Stimulated activated effector memory CD8-positive, alpha-beta T cell treated with anti-CD3 and anti-CD28 coated beads, Interleukin-12 subunit alpha, Interleukin-12 subunit beta, amount 100 ng/mL, for 72 hours (primary cell): ENCODE measurements at regions not wholly inside any gene's neighbourhood (a gene's known extent, or its start where the extent isn't known, plus 50 kb on each side); places are given as distances from the start of the nearest gene placed in this dataset.

Source experiments
- ATAC-seq: fragments of 150-1000 bp; cut with Tn5 transposase; 2 replicates; pipeline ENCODE4 v1.10.0; 2021
- DNase-seq, 2 donors: peaks; one replicate each; pipeline ENCODE4 v3.0.0; 2021 to 2022; ENCODE audit warnings: low spot score in 2 of 2
- H3K27ac Mint-ChIP-seq: one replicate; pipeline ENCODE4 v1.8.0; 2022; ENCODE audit warnings: mild to moderate bottlenecking, mixed read lengths
- H3K36me3 Mint-ChIP-seq: one replicate; pipeline ENCODE4 v1.8.0; 2022; ENCODE audit warnings: mild to moderate bottlenecking, mixed read lengths
- H3K4me1 Mint-ChIP-seq: one replicate; pipeline ENCODE4 v1.8.0; 2022; ENCODE audit warnings: mixed read lengths
- H3K4me3 Mint-ChIP-seq: one replicate; pipeline ENCODE4 v1.8.0; 2022; ENCODE audit warnings: mild to moderate bottlenecking, mixed read lengths
- H3K9me3 Mint-ChIP-seq: one replicate; pipeline ENCODE4 v1.8.0; 2022; ENCODE audit warnings: mixed read lengths

DNA sequence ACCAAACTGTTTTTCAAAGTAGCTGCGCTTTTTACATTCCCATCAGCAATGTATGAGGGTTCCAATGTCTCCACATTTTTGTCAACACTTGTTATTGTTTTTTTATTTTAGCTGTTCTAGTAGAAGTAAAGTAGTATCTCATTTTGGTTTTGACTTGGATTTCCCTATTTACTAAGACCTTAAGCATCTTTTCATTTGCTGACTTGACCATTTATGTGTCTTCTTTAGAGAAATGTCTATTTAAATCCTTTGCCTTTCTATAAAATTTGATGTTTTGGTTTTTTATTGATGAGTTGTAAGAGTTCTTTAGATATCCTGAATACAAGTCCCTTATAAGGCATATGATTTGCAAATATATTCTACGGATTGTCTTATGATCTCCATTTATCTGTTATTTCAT, 110.6 kb downstream of the CD164 start:
- no peak overlapping the region for H3K27ac Mint-ChIP-seq
- no peak for DNase-seq

DNA sequence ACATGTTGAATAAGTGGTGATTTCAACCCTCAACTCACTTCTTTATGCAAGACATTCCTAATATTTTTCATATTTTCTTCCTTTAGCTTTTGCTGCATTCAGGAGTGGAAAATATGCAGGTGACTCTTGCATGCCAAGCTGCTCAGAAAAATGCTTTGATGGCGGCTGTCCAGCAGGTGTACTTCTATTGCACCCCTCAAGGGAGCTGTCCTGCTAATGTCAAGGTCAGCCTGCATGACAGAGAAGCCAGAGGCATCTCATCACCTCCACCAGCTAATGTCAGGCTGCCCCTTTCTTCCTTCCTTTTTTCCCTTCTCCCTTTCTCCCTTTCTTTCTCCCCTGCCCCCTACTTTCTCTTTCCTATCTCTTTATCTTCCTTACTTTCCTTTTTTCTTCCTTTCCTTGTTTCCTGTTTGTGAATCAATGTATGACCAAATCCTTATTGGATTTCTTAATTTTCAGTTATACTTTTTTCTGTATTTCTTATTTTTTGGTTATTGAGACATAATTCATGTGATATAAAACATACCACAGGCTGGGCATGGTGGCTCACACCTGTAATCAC, 112.2 kb downstream of the CD164 start:
- peak overlapping the region; percentile 2 for H3K27ac Mint-ChIP-seq
- no peaks in the 10 kb centered on the region for H3K4me1 Mint-ChIP-seq
- H3K9me3 Mint-ChIP-seq, result peaks cover 4% of the 10 kb centered on the region
- no peak overlapping the region for H3K4me3 Mint-ChIP-seq
- ATAC-seq (no peak), DNase-seq (no peak)
- no peaks in the 10 kb centered on the region for H3K36me3 Mint-ChIP-seq

More for the DNA sequence above, 110.6 kb downstream of the CD164 start:
- no peaks in the 10 kb centered on the region for H3K36me3 Mint-ChIP-seq
- no peak for ATAC-seq
- H3K4me3 Mint-ChIP-seq, result no peak overlapping the region
- peaks cover 4% of the 10 kb centered on the region for H3K9me3 Mint-ChIP-seq
- H3K4me1 Mint-ChIP-seq, result no peaks in the 10 kb centered on the region

DNA sequence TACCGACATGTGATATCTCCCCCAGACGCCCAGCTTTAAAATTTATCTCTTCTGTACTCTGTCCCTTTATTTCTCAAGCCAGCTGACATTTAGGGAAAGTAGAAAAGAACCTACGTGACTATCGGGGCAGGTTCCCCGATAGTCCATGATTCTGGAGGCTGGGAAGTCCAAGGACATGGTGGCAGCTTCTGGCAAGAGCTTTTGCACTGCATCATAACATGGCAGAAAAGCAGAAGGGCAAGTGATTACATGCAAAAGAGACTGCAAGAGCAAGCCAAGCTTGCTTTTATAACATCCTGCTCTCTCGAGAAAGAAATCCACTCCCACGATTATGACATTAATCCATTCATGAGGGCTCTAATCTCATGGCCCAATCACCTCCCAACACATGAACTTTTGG, 113.2 kb downstream of the CD164 start:
- H3K4me1 Mint-ChIP-seq, result no peaks in the 10 kb centered on the region
- H3K9me3 Mint-ChIP-seq, result peaks cover 4% of the 10 kb centered on the region
- no peak for ATAC-seq
- no peak for DNase-seq
- no peaks in the 10 kb centered on the region for H3K36me3 Mint-ChIP-seq
- no peak overlapping the region for H3K4me3 Mint-ChIP-seq
- H3K27ac Mint-ChIP-seq, result no peak overlapping the region

DNA sequence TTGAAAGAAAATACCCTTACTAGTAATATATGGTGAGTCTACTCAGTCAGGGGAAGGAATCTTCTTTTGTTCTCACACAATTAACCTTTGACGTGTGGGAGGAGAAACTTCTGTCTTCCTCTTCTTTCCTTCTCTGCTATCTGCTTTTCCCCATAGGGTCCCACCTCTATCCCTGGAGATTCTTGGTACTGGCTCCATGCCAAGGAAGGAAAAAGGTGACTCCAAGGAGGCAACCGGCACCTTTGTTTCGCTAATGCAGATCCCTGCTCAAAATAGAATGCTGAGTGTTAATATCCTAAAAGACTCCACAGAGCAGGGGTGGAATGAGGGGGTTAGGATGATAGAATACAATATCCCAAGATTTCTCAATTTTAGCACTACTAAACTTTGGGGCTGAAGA, 116.7 kb downstream of the CD164 start:
- DNase-seq (no peak), ATAC-seq (no peak)
- H3K4me1 Mint-ChIP-seq, result no peaks in the 10 kb centered on the region
- no peak overlapping the region for H3K27ac Mint-ChIP-seq
- H3K9me3 Mint-ChIP-seq, result peaks cover 4% of the 10 kb centered on the region
- no peak overlapping the region for H3K4me3 Mint-ChIP-seq
- no peaks in the 10 kb centered on the region for H3K36me3 Mint-ChIP-seq

DNA sequence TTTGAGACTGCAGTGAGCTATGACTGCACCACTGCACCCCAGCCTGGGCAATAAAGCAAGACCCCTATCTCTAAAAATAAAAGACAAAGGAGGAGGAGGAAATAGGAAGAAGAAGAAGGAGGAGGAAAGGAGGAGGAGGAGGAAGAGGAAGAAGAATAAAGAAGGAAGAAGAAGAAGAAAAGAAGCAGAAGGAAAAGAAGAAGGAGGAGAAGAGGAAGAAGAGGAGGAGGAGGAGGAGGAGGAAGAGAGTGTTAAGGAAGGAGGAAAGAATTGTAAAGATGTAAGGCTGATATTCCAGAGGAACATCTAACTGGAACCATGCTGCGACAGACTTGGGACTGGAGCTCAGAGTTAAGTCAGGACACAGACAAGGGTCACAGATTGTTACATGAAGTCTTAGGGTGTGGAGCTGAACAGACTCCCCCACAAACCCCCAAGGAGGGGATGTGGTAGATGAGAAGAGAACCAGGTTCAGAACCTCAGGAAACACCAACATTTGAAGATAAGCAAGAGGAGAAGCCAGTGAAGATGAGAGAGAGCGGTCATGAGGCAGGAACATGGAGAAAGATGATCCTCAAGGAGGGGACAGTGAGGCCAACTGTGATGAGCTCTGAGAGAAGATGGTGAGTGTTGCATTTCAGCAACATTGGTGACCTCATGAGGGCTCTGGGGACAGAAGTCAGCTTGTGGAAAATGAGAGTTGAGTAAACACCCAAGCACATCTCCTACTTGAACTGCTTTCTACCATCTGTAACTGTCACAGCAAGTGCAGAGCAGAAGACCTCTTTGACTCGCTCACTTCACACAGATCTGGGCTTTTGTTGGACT, 118.2 kb downstream of the CD164 start:
- Mint-ChIP-seq H3K4me3 (no peak overlapping the region), H3K27ac (no peak overlapping the region), H3K4me1 (no peaks in the 10 kb centered on the region), H3K9me3 (peaks cover 4% of the 10 kb centered on the region), H3K36me3 (no peaks in the 10 kb centered on the region)
- ATAC-seq, result no peak
- no peak for DNase-seq

DNA sequence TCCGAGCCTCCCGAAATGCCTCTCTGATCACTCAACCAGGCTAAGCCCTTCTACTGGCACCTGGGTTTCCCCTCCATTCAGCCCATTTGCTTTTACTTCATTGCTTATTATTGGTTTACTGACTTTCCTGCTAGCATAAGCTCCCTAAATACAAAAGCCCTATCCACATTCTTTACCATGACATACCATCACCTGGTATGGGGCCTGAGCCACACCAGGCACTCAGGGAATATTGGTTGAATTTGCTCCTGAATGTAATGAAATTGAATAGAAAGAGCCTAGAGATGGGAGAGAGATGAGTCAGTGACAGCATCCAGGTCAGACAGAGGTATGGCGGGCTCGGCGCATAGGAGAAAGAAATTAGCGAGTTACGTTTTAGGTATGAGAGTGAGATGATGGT, 120.0 kb downstream of the CD164 start:
- H3K4me1 Mint-ChIP-seq, result no peaks in the 10 kb centered on the region
- H3K9me3 Mint-ChIP-seq, result no peaks in the 10 kb centered on the region
- no peaks in the 10 kb centered on the region for H3K36me3 Mint-ChIP-seq
- no peak overlapping the region for H3K27ac Mint-ChIP-seq
- no peak overlapping the region for H3K4me3 Mint-ChIP-seq
- DNase-seq (no peak), ATAC-seq (no peak)

DNA sequence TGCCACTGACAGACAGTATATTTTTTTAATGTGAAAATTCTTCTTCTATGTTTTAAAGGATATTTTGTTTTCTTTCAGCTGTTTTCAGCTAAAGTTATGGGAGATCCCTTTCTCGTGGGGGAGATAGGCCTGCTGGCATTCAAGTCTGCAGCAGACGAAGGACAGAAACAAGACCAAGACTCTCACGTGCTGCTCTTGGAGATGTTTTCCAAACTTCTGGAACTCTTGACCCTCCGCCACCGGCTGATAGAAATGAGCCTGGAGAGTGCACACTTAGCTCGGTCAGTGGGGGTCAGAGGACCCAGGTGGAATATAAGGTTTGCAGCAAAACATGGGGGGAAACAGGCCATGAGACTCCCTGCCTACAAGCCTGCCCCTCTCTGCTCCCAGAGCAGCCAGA, 120.5 kb downstream of the CD164 start:
- no peaks in the 10 kb centered on the region for H3K9me3 Mint-ChIP-seq
- H3K4me1 Mint-ChIP-seq, result no peaks in the 10 kb centered on the region
- DNase-seq, result no peak
- ATAC-seq, result no peak
- H3K36me3 Mint-ChIP-seq, result no peaks in the 10 kb centered on the region
- H3K27ac Mint-ChIP-seq, result no peak overlapping the region
- no peak overlapping the region for H3K4me3 Mint-ChIP-seq

DNA sequence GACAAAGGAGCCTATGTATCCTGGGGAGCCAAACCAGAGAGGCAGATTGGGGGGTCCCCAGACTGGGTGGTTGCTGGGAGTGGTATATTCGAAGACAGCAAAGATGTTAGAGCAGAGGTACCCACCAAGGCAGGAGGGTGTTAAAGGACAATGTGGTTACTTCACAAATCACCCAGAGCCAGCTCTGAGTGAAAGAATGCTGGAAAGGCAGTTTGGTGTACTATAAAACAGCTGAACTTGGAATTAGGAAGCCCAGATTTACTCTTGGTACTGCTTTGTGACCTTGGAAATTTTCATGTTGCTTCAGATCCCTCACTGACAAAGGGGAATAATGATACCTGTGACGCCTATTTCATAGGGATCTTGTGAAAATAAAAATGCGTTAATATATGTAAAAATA, 121.6 kb downstream of the CD164 start:
- H3K27ac Mint-ChIP-seq, result no peak overlapping the region
- H3K4me1 Mint-ChIP-seq, result no peaks in the 10 kb centered on the region

DNA sequence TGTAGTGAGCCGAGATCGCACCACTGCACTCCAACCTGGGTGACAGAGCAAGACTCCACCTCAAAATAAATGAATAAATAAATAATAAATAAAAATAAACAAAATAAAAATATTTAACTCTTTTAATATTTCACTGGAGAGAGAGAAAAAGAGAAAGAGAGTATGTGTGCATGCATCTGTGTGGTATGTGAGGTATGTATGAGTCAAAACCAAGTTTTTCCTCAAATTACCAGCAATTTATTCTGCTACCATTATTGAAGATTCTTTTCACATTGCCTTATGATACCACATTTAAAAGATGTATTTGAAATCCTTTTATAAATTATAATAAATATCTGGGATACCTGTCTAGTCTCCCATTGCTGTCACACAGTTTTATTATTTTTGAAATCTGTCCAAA, 122.1 kb downstream of the CD164 start:
- no peak overlapping the region for H3K27ac Mint-ChIP-seq
- H3K9me3 Mint-ChIP-seq, result no peaks in the 10 kb centered on the region
- no peaks in the 10 kb centered on the region for H3K36me3 Mint-ChIP-seq
- no peaks in the 10 kb centered on the region for H3K4me1 Mint-ChIP-seq
- no peak overlapping the region for H3K4me3 Mint-ChIP-seq
- ATAC-seq (no peak), DNase-seq (no peak)

More for the DNA sequence above, 121.6 kb downstream of the CD164 start:
- H3K36me3 Mint-ChIP-seq, result no peaks in the 10 kb centered on the region
- DNase-seq (no peak), ATAC-seq (no peak)
- no peaks in the 10 kb centered on the region for H3K9me3 Mint-ChIP-seq
- no peak overlapping the region for H3K4me3 Mint-ChIP-seq

DNA sequence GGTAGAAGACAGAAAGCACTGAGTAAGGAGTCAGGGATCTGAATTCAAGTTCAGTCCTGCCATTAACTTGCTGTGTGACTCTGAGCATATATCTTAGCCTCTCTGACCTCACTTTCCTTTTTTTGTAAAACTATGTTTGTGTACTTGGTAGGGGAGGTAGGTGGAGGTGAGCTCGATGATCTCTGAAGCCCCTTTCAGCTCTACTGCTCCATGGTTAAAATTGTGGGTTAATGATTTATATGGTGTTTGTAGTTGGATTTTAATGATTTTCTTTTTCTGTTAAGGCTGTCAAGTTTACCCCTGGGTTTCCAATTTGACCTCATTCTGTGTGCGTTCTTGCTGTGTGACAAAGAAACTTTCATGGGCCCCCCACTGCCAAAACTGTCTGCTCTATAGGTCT, 124.1 kb downstream of the CD164 start:
- Mint-ChIP-seq H3K27ac (no peak overlapping the region), H3K4me3 (no peak overlapping the region), H3K9me3 (no peaks in the 10 kb centered on the region), H3K4me1 (no peaks in the 10 kb centered on the region), H3K36me3 (no peaks in the 10 kb centered on the region)
- DNase-seq (no peak), ATAC-seq (no peak)

DNA sequence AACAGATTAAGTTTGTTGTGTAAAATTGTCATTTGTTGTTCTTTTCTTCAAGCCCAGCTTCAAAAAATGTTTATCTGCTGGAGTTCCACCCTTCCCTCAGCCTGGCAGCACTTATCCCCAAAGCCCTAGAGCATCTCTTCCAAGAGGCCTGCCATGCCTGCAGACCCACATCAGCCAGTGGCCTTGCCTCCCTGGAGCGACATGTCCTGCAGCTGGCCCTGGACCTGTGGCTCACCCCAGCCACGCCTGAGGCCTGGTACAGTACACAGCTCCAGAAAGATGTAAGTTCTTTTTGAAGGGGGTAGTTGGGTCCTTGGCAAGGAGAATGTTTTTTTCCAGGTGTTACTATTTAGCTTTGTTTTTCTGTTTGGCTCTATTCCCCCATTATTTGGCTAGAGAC, 124.8 kb downstream of the CD164 start:
- no peaks in the 10 kb centered on the region for H3K4me1 Mint-ChIP-seq
- H3K36me3 Mint-ChIP-seq, result no peaks in the 10 kb centered on the region
- no peak for DNase-seq
- no peak for ATAC-seq
- no peak overlapping the region for H3K27ac Mint-ChIP-seq
- H3K9me3 Mint-ChIP-seq, result no peaks in the 10 kb centered on the region
- H3K4me3 Mint-ChIP-seq, result no peak overlapping the region

DNA sequence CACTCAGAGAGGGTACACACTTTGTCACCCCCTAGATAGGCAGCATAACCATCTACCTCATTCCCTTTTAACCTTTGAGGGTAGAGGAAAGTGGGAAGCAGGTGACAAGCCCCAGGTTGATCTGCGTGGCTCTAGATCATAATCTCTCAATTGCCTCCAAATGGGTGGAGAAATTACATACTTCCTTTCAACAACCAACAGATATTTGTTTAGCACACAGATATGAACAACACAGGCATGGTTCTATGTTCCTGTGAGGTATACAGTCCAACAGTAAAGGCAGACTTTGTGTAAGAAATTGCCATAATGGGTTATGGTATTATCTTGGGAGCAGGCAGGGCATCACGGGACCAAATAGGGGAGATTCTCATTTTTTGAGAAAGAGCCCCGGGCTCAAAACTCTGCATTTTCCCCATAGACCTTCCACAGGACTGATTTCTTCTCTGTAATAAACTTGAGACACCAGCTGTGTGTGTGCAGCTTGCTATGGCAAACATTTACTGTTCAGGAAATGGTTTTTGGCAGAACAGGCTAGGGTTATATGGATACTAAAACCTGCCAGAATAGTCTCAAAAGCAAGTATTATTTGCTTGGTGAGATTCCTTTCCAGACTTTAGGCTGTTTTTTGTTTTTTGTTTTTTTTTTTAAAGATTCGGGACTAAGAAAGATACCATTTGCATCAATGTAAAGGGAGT, 126.2 kb downstream of the CD164 start:
- ATAC-seq (no peak), DNase-seq (no peak)
- H3K9me3 Mint-ChIP-seq, result no peaks in the 10 kb centered on the region
- H3K4me1 Mint-ChIP-seq, result no peaks in the 10 kb centered on the region
- no peak overlapping the region for H3K27ac Mint-ChIP-seq
- H3K36me3 Mint-ChIP-seq, result no peaks in the 10 kb centered on the region
- H3K4me3 Mint-ChIP-seq, result no peak overlapping the region

DNA sequence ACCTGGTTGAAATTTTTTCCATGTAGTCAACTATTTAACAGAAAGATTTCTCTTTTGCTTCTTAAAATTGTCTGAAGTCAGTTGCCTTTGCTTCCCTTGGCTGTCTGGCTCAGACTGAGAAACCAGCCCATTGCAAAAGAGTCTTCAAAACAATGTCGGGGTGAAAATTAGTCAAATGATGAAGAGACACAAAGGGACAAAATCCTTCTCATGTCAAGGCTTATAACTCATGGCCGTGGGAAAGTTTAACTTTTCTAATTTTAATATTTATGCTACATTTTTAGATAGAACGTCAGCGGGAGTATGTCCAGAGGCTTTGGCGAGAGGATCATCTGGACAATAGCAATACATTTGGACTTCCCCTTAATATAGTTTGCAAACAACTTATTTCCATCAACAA, 127.2 kb downstream of the CD164 start:
- no peak overlapping the region for H3K27ac Mint-ChIP-seq
- H3K4me1 Mint-ChIP-seq, result no peaks in the 10 kb centered on the region
- DNase-seq (no peak), ATAC-seq (no peak)
- H3K4me3 Mint-ChIP-seq, result no peak overlapping the region
- H3K9me3 Mint-ChIP-seq, result no peaks in the 10 kb centered on the region
- no peaks in the 10 kb centered on the region for H3K36me3 Mint-ChIP-seq

DNA sequence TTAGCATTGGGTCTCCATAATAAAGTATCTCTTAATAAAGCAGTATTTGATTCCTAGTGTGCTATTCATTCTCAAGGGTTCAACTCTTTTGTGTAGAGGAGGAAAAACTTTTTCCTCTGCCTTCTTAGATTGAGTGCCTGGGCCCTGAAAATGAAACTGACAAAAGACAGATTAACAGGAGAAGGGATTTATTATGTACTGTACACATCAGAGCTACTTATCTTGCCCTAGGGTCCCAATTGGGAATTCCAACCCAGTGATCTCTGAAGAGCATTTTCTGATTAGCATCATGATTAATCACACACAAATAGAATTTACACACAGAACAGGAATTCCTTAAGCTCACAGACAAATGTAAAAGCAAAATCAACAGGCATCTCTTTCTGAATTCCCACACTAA, 128.9 kb downstream of the CD164 start:
- DNase-seq, result no peak
- Mint-ChIP-seq H3K4me1 (no peaks in the 10 kb centered on the region), H3K36me3 (no peaks in the 10 kb centered on the region)

DNA sequence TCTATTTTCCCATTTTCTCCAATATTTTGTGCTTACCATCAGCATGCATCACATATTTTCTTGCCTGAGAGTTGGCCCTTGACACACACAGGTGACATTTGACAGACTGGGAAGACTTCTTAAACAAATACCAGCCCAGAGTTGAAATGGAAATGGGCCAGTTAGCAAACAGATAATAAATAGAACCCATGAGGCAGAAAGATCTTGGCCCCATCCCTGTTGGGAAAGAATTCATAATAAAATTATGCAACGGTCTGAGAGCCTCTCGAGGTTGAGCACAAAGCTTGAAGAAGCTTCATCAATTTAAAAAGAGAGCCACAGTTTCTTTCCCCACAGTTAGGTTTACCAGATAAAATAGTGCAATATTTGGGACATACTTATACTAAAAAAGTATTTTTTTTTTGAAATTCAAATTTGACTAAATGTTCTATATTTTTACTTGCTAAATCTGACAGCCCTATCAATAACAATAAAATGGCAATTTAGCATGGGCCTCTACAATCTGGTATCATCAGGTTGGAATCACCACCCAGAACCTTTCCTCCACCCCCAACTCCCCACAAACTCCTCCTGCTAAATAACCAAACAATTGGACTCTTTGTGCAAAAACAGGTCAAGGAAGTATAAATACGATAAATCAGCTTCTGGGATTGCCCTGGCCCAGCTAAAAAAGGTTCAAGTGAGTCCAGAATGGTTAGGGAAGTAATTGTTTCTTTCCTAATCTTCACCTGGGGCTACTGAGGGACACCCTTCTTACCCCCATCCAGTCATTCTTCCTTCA, 129.8 kb downstream of the CD164 start:
- no peak overlapping the region for H3K27ac Mint-ChIP-seq
- H3K4me3 Mint-ChIP-seq, result no peak overlapping the region
- ATAC-seq, result no peak
- H3K9me3 Mint-ChIP-seq, result no peaks in the 10 kb centered on the region
- no peak for DNase-seq
- H3K4me1 Mint-ChIP-seq, result no peaks in the 10 kb centered on the region
- no peaks in the 10 kb centered on the region for H3K36me3 Mint-ChIP-seq

More for the DNA sequence above, 128.9 kb downstream of the CD164 start:
- H3K27ac Mint-ChIP-seq, result no peak overlapping the region
- H3K9me3 Mint-ChIP-seq, result no peaks in the 10 kb centered on the region
- H3K4me3 Mint-ChIP-seq, result no peak overlapping the region
- no peak for ATAC-seq
